SJSA1 (cell line): ENCODE measurements at regions not wholly inside any gene's neighbourhood (a gene's known extent, or its start where the extent isn't known, plus 50 kb on each side); places are given as distances from the start of the nearest gene placed in this dataset.

Experiments
- DNase-seq, 2 experiments: peaks; one replicate each; pipeline ENCODE4 v3.0.0-alpha.2; 2015 to 2020; ENCODE audit warnings: low spot score in 2 of 2, low read depth in 1 of 2
- H3K27ac ChIP-seq: fragments of 250-450 bp; sonication (Bioruptor Pico); 2 replicates; pipeline ENCODE4 v1.5.1; 2020; ENCODE audit warnings: mild to moderate bottlenecking, moderate library complexity
- H3K27me3 ChIP-seq: fragments of 250-450 bp; sonication (Bioruptor Pico); replicated peaks from 2 replicates; pipeline ENCODE4 v1.5.1; 2020; ENCODE audit warnings: mild to moderate bottlenecking, moderate library complexity
- H3K36me3 ChIP-seq: fragments of 250-450 bp; sonication (Bioruptor Pico); 2 replicates; pipeline ENCODE4 v1.5.1; 2020; ENCODE audit warnings: mild to moderate bottlenecking
- H3K4me1 ChIP-seq: fragments of 250-450 bp; sonication (Bioruptor Pico); replicated peaks from 2 replicates; pipeline ENCODE4 v1.6.1; 2021; ENCODE audit warnings: mild to moderate bottlenecking
- H3K4me3 ChIP-seq: fragments of 250-450 bp; sonication (Bioruptor Pico); 2 replicates; pipeline ENCODE4 v1.5.1; 2020; ENCODE audit warnings: mild to moderate bottlenecking
- H3K9me3 ChIP-seq: fragments of 250-450 bp; sonication (Bioruptor Pico); replicated peaks from 2 replicates; pipeline ENCODE4 v1.5.1; 2020; ENCODE audit warnings: mild to moderate bottlenecking

DNA sequence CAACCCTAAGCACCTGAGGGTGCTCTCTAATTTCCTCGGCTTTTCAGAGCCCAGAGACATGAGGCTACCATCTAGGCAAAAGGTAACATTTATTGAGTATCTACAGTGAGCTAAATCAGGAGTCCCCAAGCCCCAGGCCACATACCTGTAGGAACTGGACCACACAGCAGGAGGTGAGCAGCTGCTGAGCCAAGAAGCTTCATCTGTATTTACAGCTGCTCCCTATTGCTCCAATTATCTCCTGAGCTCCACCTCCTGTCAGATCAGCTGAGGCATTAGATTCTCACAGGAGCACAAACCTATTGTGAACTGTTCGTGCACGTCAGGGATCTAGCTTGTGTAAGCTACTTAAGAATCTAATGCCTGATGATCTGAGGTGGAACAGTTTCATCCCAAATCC lies 70.2 kb downstream of the RND3 start:
- Histone ChIP-seq H3K27me3 (no peaks in the 10 kb centered on the region), H3K36me3 (no peaks in the 10 kb centered on the region), H3K27ac (no peak overlapping the region), H3K9me3 (no peaks in the 10 kb centered on the region), H3K4me3 (no peak overlapping the region), H3K4me1 (peaks cover 3% of the 10 kb centered on the region; the same call in 1 of the 2 replicates)
- no peak for DNase-seq

- no peak for DNase-seq
- H3K27me3 ChIP-seq: no peaks in the 10 kb centered on the region
- H3K36me3 ChIP-seq: no peaks in the 10 kb centered on the region
- peaks cover 19% of the 10 kb centered on the region for H3K4me1 ChIP-seq
- H3K4me3 ChIP-seq: no peak overlapping the region
- H3K9me3 ChIP-seq: no peaks in the 10 kb centered on the region
- H3K27ac ChIP-seq: no peak overlapping the region
Observed at GRCh38 chr2:150415022-150415421, 72.4 kb downstream of the RND3 start.

DNA sequence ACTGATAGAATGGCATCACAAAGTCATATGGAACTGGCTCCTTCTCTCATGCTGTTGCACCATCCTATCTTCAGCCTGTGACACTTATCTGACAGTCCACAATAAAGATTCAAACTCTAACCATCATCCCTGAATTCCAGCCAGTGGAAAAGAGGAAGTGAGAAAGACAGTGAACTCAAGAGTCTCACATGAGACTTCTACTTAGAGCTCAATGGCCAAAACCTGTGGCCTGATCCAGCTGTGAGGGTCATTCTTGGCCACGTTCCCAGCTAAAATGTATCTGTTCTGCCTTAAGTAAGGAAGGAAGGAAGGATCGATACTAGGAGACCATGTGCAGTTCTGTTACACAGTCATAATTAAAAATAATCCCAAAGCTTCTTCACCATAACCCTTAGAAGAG lies 73.6 kb downstream of the RND3 start:
- H3K36me3 ChIP-seq: no peaks in the 10 kb centered on the region
- H3K27ac ChIP-seq: no peak overlapping the region

GRCh38 chr2:150413366-150413765 lies 74.1 kb downstream of the RND3 start:
- Histone ChIP-seq H3K4me1 (peaks cover 20% of the 10 kb centered on the region), H3K9me3 (no peaks in the 10 kb centered on the region)

More for the DNA sequence above, 73.6 kb downstream of the RND3 start:
- Histone ChIP-seq H3K27me3 (no peaks in the 10 kb centered on the region), H3K4me1 (peaks cover 20% of the 10 kb centered on the region), H3K9me3 (no peaks in the 10 kb centered on the region), H3K4me3 (no peak overlapping the region)
- no peak for DNase-seq

DNA sequence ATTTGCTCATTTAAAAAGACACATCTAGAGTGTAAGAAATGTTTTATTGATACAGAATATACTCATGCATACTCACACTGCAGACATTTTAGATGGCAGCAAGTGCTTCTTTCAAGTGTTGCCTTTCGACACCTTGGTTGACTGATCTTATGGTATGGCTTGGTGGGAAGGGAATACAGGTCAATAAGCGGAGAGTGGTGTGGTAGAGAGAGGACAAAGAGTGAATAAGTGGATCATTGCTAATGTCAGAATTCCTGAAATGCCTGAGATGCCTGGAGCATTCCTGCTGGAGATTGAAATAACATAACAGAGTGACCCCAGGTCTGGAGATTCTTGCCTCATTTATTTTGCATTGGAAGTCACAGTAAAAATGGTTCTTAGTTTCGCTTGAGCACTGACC lies 76.7 kb downstream of the RND3 start:
- Histone ChIP-seq H3K27ac (peak overlapping the region; percentile 85), H3K4me3 (no peak overlapping the region), H3K27me3 (no peaks in the 10 kb centered on the region), H3K4me1 (peaks cover 20% of the 10 kb centered on the region), H3K36me3 (no peaks in the 10 kb centered on the region), H3K9me3 (no peaks in the 10 kb centered on the region)
- DNase-seq: peak; percentile 72 to 84

More at GRCh38 chr2:150413366-150413765, 74.1 kb downstream of the RND3 start:
- Histone ChIP-seq H3K4me3 (no peak overlapping the region), H3K36me3 (no peaks in the 10 kb centered on the region), H3K27ac (no peak overlapping the region), H3K27me3 (no peaks in the 10 kb centered on the region)
- no peak for DNase-seq

DNA sequence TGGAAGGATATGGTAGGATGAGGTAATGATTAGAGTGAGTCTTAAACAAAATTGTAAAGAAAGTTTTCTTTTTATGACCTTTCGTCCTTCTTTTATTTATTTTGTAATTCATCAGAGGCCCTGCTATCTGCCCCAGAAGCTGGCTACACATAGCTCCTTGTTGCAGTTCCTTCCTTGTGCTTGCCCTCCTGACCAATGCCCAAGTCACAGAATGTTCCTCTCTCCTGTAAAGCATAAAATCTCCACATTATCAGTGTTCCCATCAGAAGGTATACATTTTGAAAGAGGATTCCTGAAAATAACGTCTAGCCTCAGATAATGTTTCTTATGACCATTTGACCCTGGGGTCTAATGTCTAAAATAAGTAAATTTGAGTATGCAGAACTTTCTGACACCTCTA lies 78.3 kb downstream of the RND3 start:
- Histone ChIP-seq H3K9me3 (no peaks in the 10 kb centered on the region), H3K4me1 (peaks cover 20% of the 10 kb centered on the region), H3K4me3 (no peak overlapping the region), H3K27ac (no peak overlapping the region), H3K27me3 (no peaks in the 10 kb centered on the region), H3K36me3 (no peaks in the 10 kb centered on the region)
- no peak for DNase-seq

DNA sequence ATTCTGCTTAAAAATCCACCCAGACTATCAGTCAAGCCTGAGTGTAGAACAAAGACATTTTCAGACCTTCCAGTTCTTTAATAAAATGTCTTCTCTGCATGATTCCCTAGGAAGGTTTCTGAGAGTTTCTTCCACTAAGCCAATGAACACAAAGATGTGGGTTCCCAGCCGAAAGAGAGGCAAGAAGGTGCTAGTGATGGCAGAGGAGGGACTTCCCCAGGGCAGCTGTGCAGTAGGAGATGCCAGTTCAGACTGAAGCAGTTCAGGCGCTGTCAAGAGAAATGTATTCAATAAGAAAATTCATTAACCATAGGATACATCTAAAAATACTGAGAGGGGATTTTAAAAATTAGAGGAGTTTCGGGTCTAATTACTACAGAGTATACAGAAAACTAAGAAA lies 83.3 kb downstream of the RND3 start:
- Histone ChIP-seq H3K4me3 (no peak overlapping the region), H3K9me3 (no peaks in the 10 kb centered on the region), H3K36me3 (no peaks in the 10 kb centered on the region), H3K27me3 (no peaks in the 10 kb centered on the region), H3K4me1 (no peaks in the 10 kb centered on the region; the same call in 1 of the 2 replicates), H3K27ac (no peak overlapping the region)
- DNase-seq: no peak

DNA sequence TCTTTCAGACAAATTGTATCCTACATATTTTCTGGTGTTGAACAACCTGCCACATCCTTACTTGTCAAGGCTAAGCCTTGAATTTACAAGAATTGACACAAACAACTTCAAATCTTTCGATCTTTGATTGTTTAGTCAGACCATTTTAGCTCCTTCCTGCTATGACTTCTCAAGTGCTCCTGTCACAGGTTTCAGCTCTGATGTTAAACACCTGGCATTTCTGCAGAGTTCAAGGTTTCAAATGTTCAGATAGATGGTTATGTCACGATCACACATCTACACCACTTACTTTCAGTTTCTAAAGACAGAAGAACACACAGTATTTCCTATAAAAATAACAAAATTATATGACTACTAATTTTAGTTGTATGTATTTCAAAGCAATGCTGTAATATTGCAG lies 84.0 kb downstream of the RND3 start:
- no peak overlapping the region for H3K4me3 ChIP-seq
- H3K27me3 ChIP-seq: no peaks in the 10 kb centered on the region
- DNase-seq: no peak
- no peak overlapping the region for H3K27ac ChIP-seq
- no peaks in the 10 kb centered on the region for H3K9me3 ChIP-seq
- no peaks in the 10 kb centered on the region; the same call in 1 of the 2 replicates for H3K4me1 ChIP-seq
- H3K36me3 ChIP-seq: no peaks in the 10 kb centered on the region

DNA sequence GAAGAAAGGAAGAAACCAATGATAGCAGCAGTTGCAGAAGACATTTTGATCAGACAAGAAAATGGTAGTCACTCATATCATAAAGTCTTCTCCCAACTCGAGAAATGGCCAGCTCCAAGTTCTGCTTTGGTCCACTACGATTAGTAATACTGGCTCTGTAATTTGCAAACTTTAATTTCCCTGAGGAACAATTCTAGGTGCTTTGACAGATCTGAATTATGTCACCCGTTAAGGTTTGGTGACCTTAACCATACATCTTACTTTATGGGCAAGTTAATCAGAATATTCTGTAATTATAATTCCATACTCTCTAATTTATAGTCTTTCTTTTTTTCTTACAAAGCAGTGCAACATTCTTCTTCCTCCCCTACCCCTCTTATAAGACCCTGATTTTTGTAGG lies 84.5 kb downstream of the RND3 start:
- H3K27ac ChIP-seq: no peak overlapping the region

GRCh38 chr2:150400849-150401248 lies 86.6 kb downstream of the RND3 start:
- no peak for DNase-seq
- H3K36me3 ChIP-seq: no peaks in the 10 kb centered on the region
- H3K27ac ChIP-seq: no peak overlapping the region
- H3K4me1 ChIP-seq: no peaks in the 10 kb centered on the region
- H3K4me3 ChIP-seq: no peak overlapping the region
- no peaks in the 10 kb centered on the region for H3K9me3 ChIP-seq
- H3K27me3 ChIP-seq: no peaks in the 10 kb centered on the region

More for the DNA sequence above, 84.5 kb downstream of the RND3 start:
- no peaks in the 10 kb centered on the region for H3K9me3 ChIP-seq
- H3K36me3 ChIP-seq: no peaks in the 10 kb centered on the region
- no peak overlapping the region for H3K4me3 ChIP-seq
- no peaks in the 10 kb centered on the region for H3K4me1 ChIP-seq
- no peaks in the 10 kb centered on the region for H3K27me3 ChIP-seq
- no peak for DNase-seq

DNA sequence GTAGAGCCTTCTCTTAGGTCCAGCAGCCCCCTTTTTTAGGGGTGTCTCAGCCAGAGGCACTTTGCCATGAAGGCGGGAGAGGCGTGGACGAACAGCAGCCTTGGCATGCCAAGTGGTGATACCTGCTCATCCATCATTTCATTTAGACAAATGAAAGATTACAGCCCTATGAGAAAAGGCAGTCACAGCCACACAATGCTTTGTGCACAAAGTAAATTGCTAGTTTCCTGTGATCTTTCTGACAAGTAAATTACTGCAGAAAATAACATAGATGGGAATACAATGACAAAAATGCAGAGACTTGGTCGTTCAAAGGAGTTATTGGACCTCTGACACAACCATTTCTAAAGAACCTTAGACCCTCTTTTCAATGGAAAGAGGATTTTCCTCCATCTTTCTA lies 94.9 kb downstream of the RND3 start:
- no peaks in the 10 kb centered on the region for H3K4me1 ChIP-seq
- no peak overlapping the region for H3K4me3 ChIP-seq
- no peaks in the 10 kb centered on the region for H3K27me3 ChIP-seq
- DNase-seq: no peak
- no peaks in the 10 kb centered on the region for H3K9me3 ChIP-seq
- no peak overlapping the region for H3K27ac ChIP-seq
- no peaks in the 10 kb centered on the region for H3K36me3 ChIP-seq

GRCh38 chr2:150391779-150392178 lies 95.7 kb downstream of the RND3 start:
- H3K27ac ChIP-seq: no peak overlapping the region
- no peaks in the 10 kb centered on the region for H3K36me3 ChIP-seq
- no peak for DNase-seq
- H3K4me1 ChIP-seq: no peaks in the 10 kb centered on the region
- no peaks in the 10 kb centered on the region for H3K27me3 ChIP-seq
- no peak overlapping the region for H3K4me3 ChIP-seq
- 0 out of 2 replicates have a peak, but pooled peaks cover 2% of the 10 kb centered on the region for H3K9me3 ChIP-seq

DNA sequence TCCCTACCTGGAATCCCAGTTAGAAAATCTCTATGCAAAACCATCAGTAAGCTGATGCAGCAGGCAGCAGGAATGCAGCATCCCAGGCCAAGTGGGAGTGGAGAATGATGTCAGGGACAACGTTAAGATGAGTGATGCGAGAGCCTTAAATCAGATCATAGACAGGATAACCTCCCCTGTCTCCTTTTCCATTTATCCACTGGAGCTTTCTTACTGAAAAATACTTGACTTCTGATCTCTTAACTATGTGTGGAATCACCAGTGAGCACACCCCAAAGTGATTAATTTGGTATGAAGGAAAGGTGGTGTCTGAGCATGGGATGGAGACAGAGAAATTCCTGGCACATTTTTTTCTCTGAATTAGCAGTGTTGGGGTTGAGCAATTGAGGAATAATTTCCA lies 98.0 kb downstream of the RND3 start:
- Histone ChIP-seq H3K4me3 (no peak overlapping the region), H3K4me1 (no peaks in the 10 kb centered on the region), H3K9me3 (peaks cover 6% of the 10 kb centered on the region; the same call in 1 of the 2 replicates), H3K27ac (no peak overlapping the region), H3K27me3 (no peaks in the 10 kb centered on the region), H3K36me3 (no peaks in the 10 kb centered on the region)
- DNase-seq: no peak

GRCh38 chr2:150388289-150388625 lies 99.2 kb downstream of the RND3 start:
- Histone ChIP-seq H3K9me3 (peaks cover 6% of the 10 kb centered on the region; the same call in 1 of the 2 replicates), H3K27me3 (no peaks in the 10 kb centered on the region), H3K4me3 (no peak overlapping the region), H3K27ac (no peak overlapping the region), H3K36me3 (no peaks in the 10 kb centered on the region), H3K4me1 (no peaks in the 10 kb centered on the region)
- DNase-seq: no peak

- no peak overlapping the region for H3K4me3 ChIP-seq
- H3K4me1 ChIP-seq: no peaks in the 10 kb centered on the region
- H3K27me3 ChIP-seq: no peaks in the 10 kb centered on the region
- H3K9me3 ChIP-seq: peaks cover 6% of the 10 kb centered on the region; the same call in 1 of the 2 replicates
- H3K36me3 ChIP-seq: no peaks in the 10 kb centered on the region
- no peak for DNase-seq
- no peak overlapping the region for H3K27ac ChIP-seq
Observed at GRCh38 chr2:150387586-150388288, 99.7 kb downstream of the RND3 start.
